Liver (tissue), 8 donors: ENCODE measurements at regions not wholly inside any gene's neighbourhood (a gene's known extent, or its start where the extent isn't known, plus 50 kb on each side); places are given as distances from the start of the nearest gene placed in this dataset.

ENCODE experiments used
- DNase-seq: peaks from one replicate; pipeline ENCODE4 v3.0.0-alpha.2; 2017; ENCODE audit warnings: low spot score
- H3K27ac ChIP-seq, 2 donors: one replicate each; pipeline ENCODE4 v1.7.0; 2013; ENCODE audit warnings: inconsistent platforms in 2 of 2, low read length in 2 of 2, control low read depth in 1 of 2, low read depth in 1 of 2, mild to moderate bottlenecking in 1 of 2
- H3K27me3 ChIP-seq, 4 donors: one replicate each; pipeline versions ENCODE4 v1.6.1 to v1.7.0; 2013; ENCODE audit warnings: low read length in 3 of 4, inconsistent platforms in 1 of 4, mild to moderate bottlenecking in 1 of 4, moderate library complexity in 1 of 4; ENCODE audit not compliant: control insufficient read depth in 4 of 4, insufficient read depth in 4 of 4
- H3K36me3 ChIP-seq, 4 donors: one replicate each; pipeline versions ENCODE4 v1.6.1 to v1.7.0; 2013; ENCODE audit warnings: low read length in 3 of 4, mild to moderate bottlenecking in 3 of 4, low read depth in 1 of 4, moderate library complexity in 1 of 4; ENCODE audit not compliant: control insufficient read depth in 4 of 4, insufficient read depth in 3 of 4
- H3K4me1 ChIP-seq, 4 donors: one replicate each; pipeline versions ENCODE4 v1.6.1 to v1.7.0; 2013; ENCODE audit warnings: low read length in 3 of 4, mild to moderate bottlenecking in 3 of 4, moderate library complexity in 1 of 4; ENCODE audit not compliant: control insufficient read depth in 4 of 4, insufficient read depth in 4 of 4
- H3K4me3 ChIP-seq, 3 donors: one replicate each; pipeline versions ENCODE4 v1.6.1 to v1.7.0; 2013; ENCODE audit warnings: low read length in 3 of 3, control low read depth in 1 of 3, low read depth in 1 of 3, mild to moderate bottlenecking in 1 of 3
- H3K9ac ChIP-seq, 2 donors: one replicate each; pipeline ENCODE4 v1.7.0; 2013; ENCODE audit warnings: low read length in 2 of 2, mild to moderate bottlenecking in 2 of 2, moderate library complexity in 2 of 2, control low read depth in 1 of 2, low read depth in 1 of 2
- H3K9me3 ChIP-seq, 4 donors: one replicate each; pipeline versions ENCODE4 v1.6.1 to v1.7.0; 2013; ENCODE audit warnings: low read length in 3 of 4; ENCODE audit not compliant: control insufficient read depth in 4 of 4
- ATF3 ChIP-seq: IDR thresholded peaks from 2 replicates; pipeline ENCODE4 v1.6.1; 2016; ENCODE audit warnings: antibody characterized with exemption
- CTCF ChIP-seq: fragments of 150-350 bp; IDR thresholded peaks from 2 replicates; pipeline ENCODE4 v1.5.1; 2017; ENCODE audit warnings: improper control_type of control experiment, low read depth, low read length; ENCODE audit not compliant: missing input control
- EGR1 ChIP-seq, 2 donors: IDR thresholded peaks; 2 replicates each; pipeline ENCODE4 v1.6.1; 2016 to 2018; ENCODE audit warnings: antibody characterized with exemption in 2 of 2, low read depth in 2 of 2
- FOXA1 ChIP-seq: IDR thresholded peaks from 2 replicates; pipeline ENCODE4 v1.6.1; 2016; ENCODE audit warnings: antibody characterized with exemption
- FOXA2 ChIP-seq: IDR thresholded peaks from 2 replicates; pipeline ENCODE4 v1.6.1; 2016; ENCODE audit warnings: antibody characterized with exemption
- GABPA ChIP-seq, 2 donors: IDR thresholded peaks in 1 of 2; conservative IDR thresholded peaks in 1 of 2; 2 replicates each; pipeline ENCODE4 v1.6.1; 2016; ENCODE audit warnings: antibody characterized with exemption in 2 of 2, mild to moderate bottlenecking in 1 of 2, moderate library complexity in 1 of 2
- HNF4A ChIP-seq, 2 donors: conservative IDR thresholded peaks; 2 replicates each; pipeline ENCODE4 v1.6.1; 2016; ENCODE audit warnings: antibody characterized with exemption in 2 of 2, mild to moderate bottlenecking in 2 of 2
- HNF4G ChIP-seq: IDR thresholded peaks from 2 replicates; pipeline ENCODE4 v1.6.1; 2016; ENCODE audit warnings: antibody characterized with exemption
- JUND ChIP-seq, 2 donors: IDR thresholded peaks; 2 replicates each; pipeline ENCODE4 v1.6.1; 2016; ENCODE audit warnings: antibody characterized with exemption in 2 of 2
- NR2F2 ChIP-seq: IDR thresholded peaks from 2 replicates; pipeline ENCODE4 v1.6.1; 2016; ENCODE audit warnings: antibody characterized with exemption
- RAD21 ChIP-seq, 2 donors: IDR thresholded peaks; 2 replicates each; pipeline ENCODE4 v1.6.1; 2016; ENCODE audit warnings: antibody characterized with exemption in 2 of 2, mild to moderate bottlenecking in 2 of 2
- REST ChIP-seq: IDR thresholded peaks from 2 replicates; pipeline ENCODE4 v1.6.1; 2016; ENCODE audit warnings: antibody characterized with exemption, mild to moderate bottlenecking
- RXRA ChIP-seq, 2 donors: IDR thresholded peaks; 2 replicates each; pipeline ENCODE4 v1.6.1; 2017 to 2018; ENCODE audit warnings: antibody characterized with exemption in 2 of 2, mild to moderate bottlenecking in 1 of 2
- SP1 ChIP-seq: IDR thresholded peaks from 2 replicates; pipeline ENCODE4 v1.6.1; 2018; ENCODE audit warnings: antibody characterized with exemption, mild to moderate bottlenecking
- TAF1 ChIP-seq: conservative IDR thresholded peaks from 2 replicates; pipeline ENCODE4 v1.6.1; 2016; ENCODE audit warnings: antibody characterized with exemption, mild to moderate bottlenecking
- YY1 ChIP-seq: IDR thresholded peaks from 2 replicates; pipeline ENCODE4 v1.6.1; 2016; ENCODE audit warnings: antibody characterized with exemption, mild to moderate bottlenecking
- ZBTB33 ChIP-seq: IDR thresholded peaks from 2 replicates; pipeline ENCODE4 v1.6.1; 2016; ENCODE audit warnings: antibody characterized with exemption
- WGBS: extraction: QIAGEN DNeasy Blood & Tissue Kit; methylation state at CpG from one replicate; pipeline ENCODE4 v1.1.7; 2013; 5-methylcytosine and 5-hydroxymethylcytosine counted together
- TF ChIP-seq, protein P1 (sequence below): IDR thresholded peaks from 2 replicates; pipeline ENCODE4 v1.6.1; 2016; ENCODE audit warnings: antibody characterized with exemption
- donor health status: healthy.
- donor health status: healthy.
- donor health status: healthy.
- donor health status: healthy.
- donor health status: healthy.

GRCh38 chr12:98280152-98280551 is 235.2 kb upstream of the TMPO start:
- no peak for DNase-seq
- 75% methylated on average over 6 of the region's 6 CpGs for WGBS
- Histone ChIP-seq H3K4me3 (no peak overlapping the region), H3K27ac (no peak overlapping the region), H3K4me1 (no peaks in the 10 kb centered on the region), H3K27me3 (peaks cover 0 to under 1% (median 0%) of the 10 kb centered on the region in 4 donors), H3K36me3 (no peaks in the 10 kb centered on the region), H3K9ac (no peak overlapping the region), H3K9me3 (no peaks in the 10 kb centered on the region)
- TF ChIP-seq RAD21 (IDR thresholded peaks at IDR 0.05) = no peak
- TF ChIP-seq SP1 = no peak
- TF ChIP-seq TAF1 = no peak
- TF ChIP-seq, protein P1, sequence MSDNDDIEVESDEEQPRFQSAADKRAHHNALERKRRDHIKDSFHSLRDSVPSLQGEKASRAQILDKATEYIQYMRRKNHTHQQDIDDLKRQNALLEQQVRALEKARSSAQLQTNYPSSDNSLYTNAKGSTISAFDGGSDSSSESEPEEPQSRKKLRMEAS = no peak
- no peak for TF ChIP-seq RXRA (IDR thresholded peaks at IDR 0.05)
- no peak for TF ChIP-seq HNF4G
- TF ChIP-seq FOXA2 = no peak
- TF ChIP-seq EGR1 (IDR thresholded peaks at IDR 0.05; ENCODE audit: low read depth in 2 of 2) = no peak
- TF ChIP-seq YY1 = no peak
- no peak for TF ChIP-seq ATF3
- TF ChIP-seq JUND (IDR thresholded peaks at IDR 0.05) = no peak
- no peak for TF ChIP-seq FOXA1
- TF ChIP-seq GABPA (IDR thresholded peaks at IDR 0.05 in 1 of 2, conservative IDR thresholded peaks at IDR 0.05 in 1 of 2) = no peak

DNA sequence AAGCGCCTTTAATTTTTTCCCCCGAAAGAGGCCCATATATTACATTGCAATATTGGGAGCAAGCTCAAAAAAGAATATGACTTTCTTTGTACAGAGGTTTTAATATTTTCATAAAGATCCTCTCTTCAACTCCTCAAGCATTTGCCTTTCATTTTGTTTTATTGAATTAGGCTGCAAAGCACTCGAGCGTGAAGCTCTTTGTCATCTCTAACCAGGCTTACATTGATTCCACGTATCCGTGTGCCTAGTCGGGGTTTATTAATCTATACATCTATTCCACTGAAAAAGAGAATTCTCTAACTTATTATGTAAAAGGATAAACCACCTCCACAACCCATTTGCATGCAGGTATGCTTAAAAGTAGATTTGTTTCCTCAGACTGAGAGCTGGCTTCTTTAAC is 234.8 kb upstream of the TMPO start:
- TF ChIP-seq HNF4A (conservative IDR thresholded peaks at IDR 0.05) (no peak), FOXA1 (no peak), HNF4G (no peak), RAD21 (IDR thresholded peaks at IDR 0.05) (no peak), SP1 (no peak), ZBTB33 (no peak), TAF1 (no peak), JUND (IDR thresholded peaks at IDR 0.05) (no peak), CTCF (no peak), GABPA (IDR thresholded peaks at IDR 0.05 in 1 of 2, conservative IDR thresholded peaks at IDR 0.05 in 1 of 2) (no peak), FOXA2 (no peak), ATF3 (no peak), NR2F2 (no peak), REST (no peak), YY1 (no peak), RXRA (IDR thresholded peaks at IDR 0.05) (no peak), EGR1 (IDR thresholded peaks at IDR 0.05; ENCODE audit: low read depth in 2 of 2) (no peak)
- TF ChIP-seq, protein P1 = no peak
- H3K36me3 ChIP-seq = no peaks in the 10 kb centered on the region

More for the DNA sequence above, 234.8 kb upstream of the TMPO start:
- Histone ChIP-seq H3K9me3 (no peaks in the 10 kb centered on the region), H3K4me1 (no peaks in the 10 kb centered on the region), H3K9ac (no peak overlapping the region), H3K4me3 (no peak overlapping the region), H3K27ac (no peak overlapping the region), H3K27me3 (no peaks in the 10 kb centered on the region)
- no peak for DNase-seq
- 90% methylated on average over 7 of the region's 7 CpGs for WGBS
